GM23338 (cell line): ENCODE measurements at regions not wholly inside any gene's neighbourhood (a gene's known extent, or its start where the extent isn't known, plus 50 kb on each side); places are given as distances from the start of the nearest gene placed in this dataset.

Source experiments
- POLR2AphosphoS5 ChIP-seq: IDR thresholded peaks from 2 replicates; pipeline ENCODE4 v1.6.1; 2016; ENCODE audit warnings: antibody characterized with exemption, low read depth
- TF ChIP-seq, protein P1 (sequence below), 2 experiments: fragments of 200-600 bp in 1 of 2; sonication (generic) in 1 of 2; conservative IDR thresholded peaks; 2 replicates each; pipeline versions ENCODE4 v1.5.1 to v1.6.1; 2016 to 2017; ENCODE audit warnings: antibody characterized with exemption in 2 of 2, low read depth in 2 of 2, mild to moderate bottlenecking in 2 of 2, moderate library complexity in 1 of 2

DNA sequence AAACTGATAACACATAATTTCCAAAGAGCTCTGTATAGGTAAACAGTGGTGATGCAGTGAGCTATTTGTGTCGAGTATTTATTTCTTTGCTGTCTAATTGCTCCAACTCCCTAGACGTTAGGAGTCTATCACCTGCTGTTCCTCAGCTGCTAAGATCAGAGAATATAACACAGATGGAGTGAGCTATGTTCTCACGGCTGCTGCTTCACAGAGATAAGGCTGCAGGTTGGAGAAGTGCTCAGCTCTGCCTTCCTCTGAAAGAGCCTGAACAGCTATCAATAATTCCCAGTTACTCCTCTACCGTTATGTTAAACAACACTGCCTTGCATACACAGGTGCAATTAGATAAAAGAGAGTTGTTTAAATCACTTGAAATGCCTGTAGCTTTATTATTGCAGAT lies 103.2 kb upstream of the MDGA2 start:
- TF ChIP-seq, protein P1, sequence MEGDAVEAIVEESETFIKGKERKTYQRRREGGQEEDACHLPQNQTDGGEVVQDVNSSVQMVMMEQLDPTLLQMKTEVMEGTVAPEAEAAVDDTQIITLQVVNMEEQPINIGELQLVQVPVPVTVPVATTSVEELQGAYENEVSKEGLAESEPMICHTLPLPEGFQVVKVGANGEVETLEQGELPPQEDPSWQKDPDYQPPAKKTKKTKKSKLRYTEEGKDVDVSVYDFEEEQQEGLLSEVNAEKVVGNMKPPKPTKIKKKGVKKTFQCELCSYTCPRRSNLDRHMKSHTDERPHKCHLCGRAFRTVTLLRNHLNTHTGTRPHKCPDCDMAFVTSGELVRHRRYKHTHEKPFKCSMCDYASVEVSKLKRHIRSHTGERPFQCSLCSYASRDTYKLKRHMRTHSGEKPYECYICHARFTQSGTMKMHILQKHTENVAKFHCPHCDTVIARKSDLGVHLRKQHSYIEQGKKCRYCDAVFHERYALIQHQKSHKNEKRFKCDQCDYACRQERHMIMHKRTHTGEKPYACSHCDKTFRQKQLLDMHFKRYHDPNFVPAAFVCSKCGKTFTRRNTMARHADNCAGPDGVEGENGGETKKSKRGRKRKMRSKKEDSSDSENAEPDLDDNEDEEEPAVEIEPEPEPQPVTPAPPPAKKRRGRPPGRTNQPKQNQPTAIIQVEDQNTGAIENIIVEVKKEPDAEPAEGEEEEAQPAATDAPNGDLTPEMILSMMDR (conservative IDR thresholded peaks at IDR 0.05; ENCODE audit: low read depth in 2 of 2): no peak
- no peak for TF ChIP-seq POLR2AphosphoS5
